ENCODE measurements at regions not wholly inside any gene's neighbourhood (a gene's known extent, or its start where the extent isn't known, plus 50 kb on each side); places are given as distances from the start of the nearest gene placed in this dataset.

GRCh38 chr12:75955251-75955650, 76.3 kb downstream of the PHLDA1 start:
- Histone ChIP-seq H3K4me3 (ENCODE audit: low read depth, low read length) (no peak overlapping the region), H3K36me3 (ENCODE audit: control insufficient read depth, insufficient read depth, low read length) (no peaks in the 10 kb centered on the region), H3K27me3 (ENCODE audit: control insufficient read depth, insufficient read depth, low read length) (no peaks in the 10 kb centered on the region)
- DNase-seq (ENCODE audit: low read depth) = no peak
- TF ChIP-seq CTCF (IDR thresholded peaks at IDR 0.05; ENCODE audit: insufficient read depth, low read length, poor library complexity, severe bottlenecking) = no peak

GRCh38 chr12:75954749-75955148, 76.8 kb downstream of the PHLDA1 start:
- Histone ChIP-seq H3K4me3 (ENCODE audit: low read depth, low read length) (no peak overlapping the region), H3K27me3 (ENCODE audit: control insufficient read depth, insufficient read depth, low read length) (no peaks in the 10 kb centered on the region), H3K36me3 (ENCODE audit: control insufficient read depth, insufficient read depth, low read length) (no peaks in the 10 kb centered on the region)
- DNase-seq (ENCODE audit: low read depth) = no peak
- TF ChIP-seq CTCF (IDR thresholded peaks at IDR 0.05; ENCODE audit: insufficient read depth, low read length, poor library complexity, severe bottlenecking) = no peak

GRCh38 chr12:75954041-75954440, 77.5 kb downstream of the PHLDA1 start:
- H3K4me3 ChIP-seq (ENCODE audit: low read depth, low read length) = no peak overlapping the region
- DNase-seq (ENCODE audit: low read depth) = peak; percentile 97
- no peaks in the 10 kb centered on the region for H3K27me3 ChIP-seq (ENCODE audit: control insufficient read depth, insufficient read depth, low read length)
- no peak for TF ChIP-seq CTCF (IDR thresholded peaks at IDR 0.05; ENCODE audit: insufficient read depth, low read length, poor library complexity, severe bottlenecking)
- H3K36me3 ChIP-seq (ENCODE audit: control insufficient read depth, insufficient read depth, low read length) = no peaks in the 10 kb centered on the region

- no peak for DNase-seq (ENCODE audit: low read depth)
- Histone ChIP-seq H3K27me3 (ENCODE audit: control insufficient read depth, insufficient read depth, low read length) (no peaks in the 10 kb centered on the region), H3K36me3 (ENCODE audit: control insufficient read depth, insufficient read depth, low read length) (no peaks in the 10 kb centered on the region), H3K4me3 (ENCODE audit: low read depth, low read length) (no peak overlapping the region)
- TF ChIP-seq CTCF (IDR thresholded peaks at IDR 0.05; ENCODE audit: insufficient read depth, low read length, poor library complexity, severe bottlenecking) = no peak
These were observed 78.2 kb downstream of the PHLDA1 start for GRCh38 chr12:75953312-75953906.

- Histone ChIP-seq H3K36me3 (ENCODE audit: control insufficient read depth, insufficient read depth, low read length) (no peaks in the 10 kb centered on the region), H3K27me3 (ENCODE audit: control insufficient read depth, insufficient read depth, low read length) (no peaks in the 10 kb centered on the region), H3K4me3 (ENCODE audit: low read depth, low read length) (no peak overlapping the region)
- no peak for TF ChIP-seq CTCF (IDR thresholded peaks at IDR 0.05; ENCODE audit: insufficient read depth, low read length, poor library complexity, severe bottlenecking)
- DNase-seq (ENCODE audit: low read depth) = no peak
These were observed 79.9 kb downstream of the PHLDA1 start for GRCh38 chr12:75951399-75952278.

All from kidney epithelial cell (primary cell).